ENCODE measurements at regions not wholly inside any gene's neighbourhood (a gene's known extent, or its start where the extent isn't known, plus 50 kb on each side); places are given as distances from the start of the nearest gene placed in this dataset.
A peak's percentile ranks its signal among the peaks of the same experiment; 100 is the strongest.
"Not testable (repeated sequence)": the region's sequence is repeated elsewhere in the genome, so short reads cannot be mapped to it uniquely, and the experiment has no call there.

- no peak for DNase-seq (ENCODE audit: low read depth in 1 of 2, low spot score in 1 of 2)
- Histone ChIP-seq H3K4me1 (ENCODE audit: low read depth) (no peaks in the 10 kb centered on the region), H3K36me3 (no peaks in the 10 kb centered on the region), H3K27ac (no peak overlapping the region), H3K4me3 (no peak overlapping the region), H3K9me3 (ENCODE audit: low read depth) (no peaks in the 10 kb centered on the region), H3K27me3 (no peaks in the 10 kb centered on the region)
- no peak for TF ChIP-seq CTCF (IDR thresholded peaks at IDR 0.05; ENCODE audit: low read depth, low read length)
Observed at GRCh38 chr10:15428681-15429080, 57.6 kb upstream of the FAM171A1 start.

- Histone ChIP-seq H3K36me3 (no peaks in the 10 kb centered on the region), H3K27me3 (no peaks in the 10 kb centered on the region), H3K9me3 (ENCODE audit: low read depth) (no peaks in the 10 kb centered on the region), H3K4me3 (no peak overlapping the region), H3K4me1 (ENCODE audit: low read depth) (no peaks in the 10 kb centered on the region), H3K27ac (no peak overlapping the region)
- DNase-seq (ENCODE audit: low read depth in 1 of 2, low spot score in 1 of 2) = peak; percentile 69 to 78
- TF ChIP-seq CTCF (IDR thresholded peaks at IDR 0.05; ENCODE audit: low read depth, low read length) = peak; percentile 61
Observed at GRCh38 chr10:15427843-15428414, 56.8 kb upstream of the FAM171A1 start.

- Histone ChIP-seq H3K27ac (no peak overlapping the region), H3K9me3 (ENCODE audit: low read depth) (no peaks in the 10 kb centered on the region), H3K27me3 (no peaks in the 10 kb centered on the region), H3K4me1 (ENCODE audit: low read depth) (no peaks in the 10 kb centered on the region), H3K4me3 (no peak overlapping the region), H3K36me3 (no peaks in the 10 kb centered on the region)
- TF ChIP-seq CTCF (IDR thresholded peaks at IDR 0.05; ENCODE audit: low read depth, low read length) = no peak
- DNase-seq (ENCODE audit: low read depth in 1 of 2, low spot score in 1 of 2) = no peak
Observed at GRCh38 chr10:15426558-15426957, 55.5 kb upstream of the FAM171A1 start.

GRCh38 chr10:15426115-15426514 is 55.0 kb upstream of the FAM171A1 start:
- Histone ChIP-seq H3K27me3 (no peaks in the 10 kb centered on the region), H3K9me3 (ENCODE audit: low read depth) (no peaks in the 10 kb centered on the region), H3K4me1 (ENCODE audit: low read depth) (no peaks in the 10 kb centered on the region), H3K27ac (no peak overlapping the region), H3K4me3 (no peak overlapping the region), H3K36me3 (no peaks in the 10 kb centered on the region)
- no peak for TF ChIP-seq CTCF (IDR thresholded peaks at IDR 0.05; ENCODE audit: low read depth, low read length)
- no peak for DNase-seq (ENCODE audit: low read depth in 1 of 2, low spot score in 1 of 2)

- not testable (repeated sequence) for H3K4me3 ChIP-seq; H3K4me1 ChIP-seq (ENCODE audit: low read depth); H3K27me3 ChIP-seq; DNase-seq (ENCODE audit: low read depth in 1 of 2, low spot score in 1 of 2); H3K9me3 ChIP-seq (ENCODE audit: low read depth); H3K36me3 ChIP-seq; H3K27ac ChIP-seq
Observed at GRCh38 chr10:15421875-15422274, 50.8 kb upstream of the FAM171A1 start.
